CD4-positive, alpha-beta T cell treated with Interferon gamma for 1 hour (primary cell): ENCODE measurements at regions not wholly inside any gene's neighbourhood (a gene's known extent, or its start where the extent isn't known, plus 50 kb on each side); places are given as distances from the start of the nearest gene placed in this dataset.

Experiments used
- DNase-seq: peaks from one replicate; pipeline ENCODE4 v3.0.0-alpha.2; 2020

GRCh38 chr20:39651645-39652325, 689.6 kb downstream of the DHX35 start:
- DNase-seq: no peak

- DNase-seq: no peak
Observed at GRCh38 chr20:39646874-39647413, 684.8 kb downstream of the DHX35 start.

DNA sequence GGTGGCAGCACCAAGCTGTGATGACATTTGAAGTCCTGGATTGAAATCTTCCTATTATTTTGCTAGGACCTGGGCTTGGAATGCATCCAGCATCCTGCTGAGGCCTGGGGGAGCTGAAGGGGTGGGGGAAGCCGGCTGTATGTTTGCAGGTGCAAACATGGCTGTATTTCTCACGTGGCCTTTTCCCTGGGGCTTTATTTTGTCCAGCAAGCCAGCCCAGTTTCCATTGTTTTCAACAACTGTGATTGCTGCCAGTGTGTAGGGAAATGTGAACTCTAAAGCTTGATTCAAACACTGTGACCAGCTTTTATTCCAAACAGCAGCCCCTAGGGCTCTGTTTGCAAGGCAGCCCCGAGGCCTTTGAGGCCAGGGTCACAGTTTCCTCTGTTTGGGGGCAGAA, 683.0 kb downstream of the DHX35 start:
- DNase-seq: no peak

- no peak for DNase-seq
Observed at GRCh38 chr20:39643292-39643691, 681.1 kb downstream of the DHX35 start.

- no peak for DNase-seq
Observed at GRCh38 chr20:39641423-39641822, 679.3 kb downstream of the DHX35 start.

- DNase-seq: no peak
Observed at GRCh38 chr20:39640147-39640546, 678.0 kb downstream of the DHX35 start.

DNA sequence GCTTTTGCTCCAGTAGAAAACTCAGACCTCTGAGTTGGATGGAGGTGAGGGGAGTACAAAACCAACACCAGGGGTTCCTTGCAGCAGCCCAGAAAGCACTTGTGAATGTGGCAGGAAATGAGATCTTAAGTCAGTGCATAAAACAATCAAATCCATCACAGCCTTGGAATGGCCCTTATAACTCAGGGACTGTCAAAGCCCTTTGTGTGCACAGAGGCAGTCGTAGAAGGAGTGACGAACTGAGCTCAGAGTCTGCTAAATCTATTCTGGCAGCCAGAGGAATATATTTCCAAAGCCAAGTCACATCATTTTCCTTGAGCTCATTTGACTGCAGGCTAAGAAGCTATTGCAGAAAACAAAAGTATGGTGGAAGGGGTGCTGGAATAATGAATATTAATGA, 676.6 kb downstream of the DHX35 start:
- no peak for DNase-seq

DNA sequence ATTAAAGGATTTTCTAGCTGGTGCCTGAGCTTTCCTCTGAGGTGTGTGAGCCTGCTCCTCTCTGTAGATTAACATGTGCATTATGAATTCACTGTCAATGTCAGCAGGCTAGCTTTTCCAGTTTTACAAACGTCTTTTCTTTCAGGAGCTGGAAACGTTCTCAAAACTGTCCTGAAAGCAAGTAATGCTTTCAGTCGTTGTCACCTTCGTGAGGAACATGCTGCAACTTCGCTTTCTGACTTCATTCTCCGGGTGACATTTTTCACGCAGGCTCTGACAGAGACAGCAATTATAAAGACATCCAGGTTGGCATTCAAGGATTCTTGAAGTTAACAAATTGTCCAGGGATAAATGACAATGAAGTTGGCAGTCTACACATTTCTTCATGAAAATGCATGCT, 671.5 kb downstream of the DHX35 start:
- DNase-seq: no peak

DNA sequence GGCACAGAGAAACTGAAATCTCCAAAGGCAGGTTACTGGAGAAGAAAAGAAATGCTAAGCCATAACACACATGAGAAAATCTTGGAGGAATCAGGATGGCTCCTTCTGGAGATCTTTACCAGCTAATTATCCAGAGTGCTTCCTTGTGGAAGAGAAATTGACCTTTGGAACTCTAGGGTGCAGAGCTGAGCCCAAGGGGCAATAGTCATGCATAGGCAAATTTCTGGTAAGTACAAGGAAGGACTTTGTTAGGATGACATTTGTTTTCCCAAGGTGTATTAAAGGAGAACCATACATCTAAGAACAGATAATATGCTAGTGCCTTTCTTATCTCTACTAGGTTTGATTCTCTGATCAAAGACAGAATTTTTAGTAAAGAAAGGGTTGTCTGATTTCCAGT, 670.6 kb downstream of the DHX35 start:
- DNase-seq: no peak

DNA sequence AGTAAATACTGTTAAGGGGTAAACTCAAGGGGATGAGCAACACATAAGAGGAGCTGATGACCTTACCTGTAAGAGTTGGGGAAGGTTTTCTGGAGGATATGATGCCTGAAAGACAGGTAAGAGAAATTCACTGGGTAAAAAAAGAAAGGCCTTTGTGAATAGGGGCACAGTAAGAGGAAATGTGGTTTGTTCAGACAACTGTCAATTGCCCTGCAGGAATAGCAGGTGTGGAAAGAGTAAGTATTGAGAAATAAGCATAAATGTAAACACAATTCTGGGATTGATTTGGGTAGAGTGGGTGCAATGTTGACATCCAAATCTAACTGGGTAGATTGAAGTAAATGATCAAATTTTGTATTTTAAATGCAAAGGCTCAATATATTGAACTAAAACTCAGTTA, 670.0 kb downstream of the DHX35 start:
- no peak for DNase-seq

GRCh38 chr20:39631557-39631956, 669.4 kb downstream of the DHX35 start:
- no peak for DNase-seq

DNA sequence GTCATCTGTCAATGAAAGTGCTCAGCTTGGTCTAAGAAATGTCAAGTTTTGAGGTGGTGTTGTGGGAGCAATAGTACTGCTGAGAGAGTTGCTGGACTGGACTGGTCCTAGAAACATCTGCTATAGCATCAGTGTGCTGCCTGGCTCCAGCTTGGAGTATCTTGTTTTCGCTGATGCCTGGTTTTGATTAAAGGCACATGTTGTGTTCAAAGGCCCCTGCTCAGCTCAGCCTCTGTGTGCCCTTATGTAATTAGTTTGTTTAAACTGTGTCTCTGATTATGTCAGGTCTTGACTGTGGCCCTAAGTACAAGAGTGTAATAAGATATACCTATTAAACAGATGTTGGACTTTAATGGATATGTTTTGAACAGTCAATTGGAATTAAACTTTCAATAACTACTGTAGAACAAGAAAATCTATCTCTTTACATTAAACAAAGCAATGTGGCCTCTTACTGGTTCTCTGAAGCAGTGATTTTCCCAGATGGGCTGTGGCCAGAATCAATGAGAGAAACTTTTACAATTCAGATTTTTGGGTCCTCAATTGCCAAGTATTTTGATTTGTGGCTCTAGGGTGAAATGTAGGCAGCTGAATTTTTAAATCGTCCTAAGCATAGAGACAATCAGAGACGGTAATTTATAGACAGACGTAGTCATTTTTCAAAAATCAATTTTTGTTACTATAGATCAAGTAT, 668.2 kb downstream of the DHX35 start:
- DNase-seq: no peak

- DNase-seq: no peak
Observed at GRCh38 chr20:39627765-39628164, 665.6 kb downstream of the DHX35 start.

DNA sequence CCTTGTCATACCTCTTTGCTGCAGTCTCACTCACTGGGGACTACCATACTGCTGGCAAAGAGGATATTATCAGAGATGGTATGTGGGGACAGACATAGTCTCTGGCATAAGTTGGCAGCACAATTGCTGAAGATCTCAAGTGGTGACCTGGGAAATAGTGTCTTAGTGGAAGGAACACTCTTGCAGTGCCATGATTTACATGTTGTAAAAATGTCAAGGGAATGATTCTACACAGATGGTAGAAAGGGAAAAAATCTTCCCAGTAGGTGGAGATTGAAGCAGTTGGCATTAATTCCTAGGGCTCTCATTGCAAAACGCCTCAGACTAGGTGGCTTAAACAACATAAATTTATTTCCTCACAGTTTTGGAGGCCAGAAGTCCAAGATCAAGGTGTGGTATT, 662.2 kb downstream of the DHX35 start:
- DNase-seq: no peak

GRCh38 chr20:39623584-39624234, 661.6 kb downstream of the DHX35 start:
- no peak for DNase-seq

- no peak for DNase-seq
Observed at GRCh38 chr20:39619271-39619785, 657.2 kb downstream of the DHX35 start.

DNA sequence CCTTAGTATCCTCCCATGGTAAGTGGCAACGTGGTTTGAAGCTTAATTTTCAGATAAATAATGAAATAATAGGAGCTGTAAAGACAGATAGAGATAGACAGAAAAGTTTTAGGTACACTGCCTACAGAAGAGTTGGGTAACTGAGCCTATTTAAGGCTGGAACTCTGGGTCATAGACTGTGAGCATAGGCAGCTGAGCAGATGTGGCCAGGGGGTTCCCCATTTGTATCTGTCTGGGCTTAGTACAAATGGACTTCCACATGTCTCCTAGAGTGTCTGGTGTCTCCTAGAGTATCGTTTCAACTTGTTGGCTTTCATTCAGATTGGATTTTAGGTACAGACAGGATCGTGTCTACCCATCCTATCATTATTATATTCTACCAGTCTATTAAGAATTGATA, 649.8 kb downstream of the DHX35 start:
- no peak for DNase-seq

DNA sequence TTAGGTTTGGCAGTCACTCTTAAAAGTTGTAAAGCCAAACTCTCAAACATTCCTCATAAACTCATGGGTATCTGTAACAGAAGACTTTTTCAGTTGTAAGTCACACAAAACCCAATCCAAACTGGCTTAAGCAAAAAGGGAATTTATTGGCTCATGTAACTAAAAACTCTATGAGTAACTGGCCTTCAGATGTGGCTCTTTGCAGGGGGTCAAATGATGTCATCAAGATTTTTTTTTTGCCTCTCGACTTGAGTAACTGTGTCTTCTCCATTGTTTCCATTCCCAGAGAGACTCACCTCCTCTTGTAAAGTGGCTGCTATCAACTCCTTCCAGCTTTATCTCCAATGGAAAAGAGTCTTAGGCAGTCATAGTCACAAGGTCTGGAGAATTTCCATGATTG, 645.0 kb downstream of the DHX35 start:
- no peak for DNase-seq

DNA sequence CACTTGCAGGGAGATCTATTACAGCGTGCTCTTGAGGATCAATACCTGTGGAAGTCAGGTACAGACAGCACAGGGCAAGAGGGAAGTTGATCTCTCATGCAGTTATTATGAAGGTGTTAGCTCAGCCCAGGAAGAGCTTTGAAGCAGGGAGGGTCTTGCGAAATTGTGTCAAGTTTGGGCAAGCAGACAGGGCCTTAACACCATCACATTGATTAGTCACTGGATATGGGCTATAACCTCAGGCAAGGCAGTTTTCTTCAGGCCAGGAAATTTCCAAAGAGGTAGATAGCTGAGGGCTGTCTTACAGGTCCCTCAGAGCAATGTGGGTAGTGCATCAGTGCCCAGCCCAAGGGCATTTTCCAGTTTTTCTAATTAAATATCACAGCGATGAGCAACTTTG, 643.8 kb downstream of the DHX35 start:
- DNase-seq: no peak

GRCh38 chr20:39605361-39605760, 643.2 kb downstream of the DHX35 start:
- DNase-seq: no peak

GRCh38 chr20:39603219-39603618, 641.1 kb downstream of the DHX35 start:
- no peak for DNase-seq

- no peak for DNase-seq
Observed at GRCh38 chr20:39602649-39603048, 640.5 kb downstream of the DHX35 start.

- no peak for DNase-seq
Observed at GRCh38 chr20:39600871-39601270, 638.7 kb downstream of the DHX35 start.

DNA sequence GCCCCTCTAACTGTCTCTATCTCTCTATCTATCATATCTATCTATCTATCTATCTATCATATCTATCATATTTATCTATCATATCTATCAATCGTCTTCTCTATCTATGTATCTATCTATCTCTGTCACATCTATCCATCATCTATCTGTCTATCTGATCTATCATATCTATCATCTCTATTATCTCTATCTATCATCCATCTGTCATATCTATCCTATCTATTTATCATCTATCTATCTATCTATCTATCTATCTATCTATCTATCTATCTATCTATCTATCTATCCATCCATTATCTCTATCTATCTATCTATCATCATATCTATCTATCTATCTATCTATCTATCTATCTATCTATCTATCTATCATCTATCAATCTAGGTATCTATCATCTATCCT, 638.0 kb downstream of the DHX35 start:
- no peak for DNase-seq
